ENCODE measurements at regions not wholly inside any gene's neighbourhood (a gene's known extent, or its start where the extent isn't known, plus 50 kb on each side); places are given as distances from the start of the nearest gene placed in this dataset.
"Not testable (repeated sequence)": the region's sequence is repeated elsewhere in the genome, so short reads cannot be mapped to it uniquely, and the experiment has no call there.

DNA sequence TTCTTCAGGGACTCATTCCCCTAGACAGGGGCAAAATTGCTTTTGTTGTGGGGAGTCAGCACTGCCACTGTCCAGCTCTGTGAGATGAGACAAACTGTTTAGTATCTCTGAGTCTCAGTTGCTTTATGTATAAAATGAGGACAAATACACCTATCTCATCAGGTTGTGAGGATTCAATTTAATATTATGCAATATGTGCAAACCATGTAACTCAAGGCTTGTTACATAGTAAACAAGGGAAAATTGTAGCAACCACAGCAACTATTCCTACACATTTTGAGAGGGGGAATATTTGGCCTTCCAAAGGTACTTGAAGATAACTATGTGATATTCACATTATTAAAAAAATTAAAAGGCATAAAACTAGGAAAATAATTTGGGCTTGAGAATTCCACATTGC lies 411.9 kb upstream of the SLC30A5 start:
- no peak for DNase-seq

DNA sequence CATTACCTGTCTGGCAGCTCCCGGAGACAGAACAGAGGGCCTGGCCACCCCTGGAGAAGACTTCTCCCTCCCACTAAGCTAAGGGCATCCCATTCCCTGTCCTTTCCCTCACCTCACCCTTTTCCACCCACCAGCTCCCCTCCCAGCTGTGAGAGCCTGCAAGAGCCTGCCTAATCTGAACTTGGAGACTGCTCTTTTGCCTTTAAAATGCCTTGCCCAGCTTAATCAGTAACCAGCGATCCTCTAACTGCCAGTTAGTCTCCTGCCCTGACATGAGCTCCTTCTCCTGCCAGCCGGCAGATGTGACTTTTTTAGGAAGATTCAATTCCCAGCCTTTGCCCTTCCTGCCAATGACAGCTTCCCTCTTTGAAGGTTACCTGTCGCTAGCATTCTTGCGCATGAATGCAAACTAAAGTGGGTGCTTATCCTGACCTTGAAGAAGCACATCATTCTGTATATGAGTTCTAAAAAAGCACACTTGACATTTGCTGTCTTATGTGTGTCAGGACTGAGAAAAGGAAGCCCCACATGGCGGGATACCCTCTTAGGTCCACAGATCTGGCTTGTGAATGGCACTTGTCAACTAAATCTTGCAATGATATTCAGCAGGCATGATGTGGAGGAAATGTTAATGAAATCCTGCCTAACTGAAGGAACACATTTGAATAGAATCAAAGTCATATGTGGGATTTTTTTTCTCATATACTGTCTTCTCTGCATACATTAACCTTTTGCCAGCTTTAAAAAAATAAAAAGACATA lies 411.2 kb upstream of the SLC30A5 start:
- peak; percentile 83 for DNase-seq

DNA sequence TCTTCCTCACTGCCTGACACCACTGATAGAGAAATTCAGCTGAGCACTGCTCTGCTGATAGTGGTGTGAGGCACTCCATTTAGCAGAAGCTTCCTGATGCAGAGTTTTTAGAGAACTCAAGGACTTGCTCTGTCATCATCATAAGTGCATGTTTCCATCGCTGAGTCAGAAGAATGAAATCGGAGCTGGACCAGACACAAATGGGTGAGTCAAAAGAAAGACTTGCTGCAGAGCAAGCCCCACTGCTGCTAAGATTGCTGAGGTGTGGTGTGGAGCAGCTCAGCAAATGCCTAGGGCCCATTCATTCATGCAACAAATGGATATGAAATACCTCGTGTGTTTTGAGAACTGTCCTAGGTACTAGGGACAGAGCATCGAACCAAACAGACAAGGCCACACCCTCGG lies 410.2 kb upstream of the SLC30A5 start:
- DNase-seq = no peak

DNA sequence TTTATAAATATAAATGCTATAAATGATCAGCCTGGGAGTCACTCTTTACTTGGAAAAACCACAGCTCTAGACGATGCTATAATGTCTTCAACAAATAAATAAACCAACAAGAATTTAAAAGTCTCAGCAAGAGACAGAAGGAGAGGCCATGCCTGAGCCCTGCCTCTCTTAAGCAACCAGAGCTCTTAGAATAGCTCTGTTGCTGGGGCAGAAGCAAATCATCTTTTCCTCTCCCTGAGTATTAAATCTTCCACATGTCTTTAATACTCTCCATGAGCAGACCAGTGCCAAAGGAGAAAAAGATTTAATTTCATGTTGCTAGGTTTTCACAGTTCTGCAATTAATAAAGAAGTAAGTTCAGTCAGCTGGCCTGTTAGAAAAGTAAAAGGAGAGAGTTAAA lies 408.0 kb upstream of the SLC30A5 start:
- no peak for DNase-seq

DNA sequence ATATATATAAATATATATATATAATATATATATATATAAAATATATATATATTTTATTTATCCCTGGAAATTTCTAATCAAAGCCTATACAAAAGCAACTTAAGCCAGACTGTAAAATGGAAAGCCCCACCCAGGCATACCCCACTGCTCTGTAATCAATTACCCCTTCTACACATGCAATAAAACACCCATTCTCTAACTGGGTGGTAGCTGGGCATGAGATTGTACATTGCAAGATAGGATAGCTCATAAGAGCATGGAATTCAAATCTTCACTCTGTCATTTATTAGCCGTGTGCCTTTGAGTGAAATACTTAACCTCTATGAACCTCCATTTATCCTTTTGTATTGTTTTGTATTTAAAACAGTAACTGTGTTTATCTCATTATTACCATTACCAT lies 405.3 kb upstream of the SLC30A5 start:
- no peak for DNase-seq

DNA sequence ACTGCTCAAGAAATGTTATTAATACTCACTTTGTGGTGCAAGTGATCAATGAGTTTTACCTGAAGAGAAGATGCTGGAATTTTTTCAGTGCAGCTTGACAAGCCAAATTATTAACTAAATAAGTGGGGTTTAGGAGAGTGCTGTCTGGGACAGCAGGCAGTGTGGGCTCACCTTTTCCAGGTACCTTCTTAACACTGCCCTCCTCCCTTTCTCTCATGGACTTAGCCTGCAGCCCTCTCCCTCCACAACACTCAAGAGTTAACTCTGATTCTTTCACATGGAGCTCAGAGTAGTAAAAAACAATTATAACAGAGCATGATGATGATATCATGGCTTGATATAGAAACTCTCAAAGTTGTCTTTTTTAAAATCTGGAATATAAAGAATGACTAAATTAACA lies 404.8 kb upstream of the SLC30A5 start:
- DNase-seq = no peak

DNA sequence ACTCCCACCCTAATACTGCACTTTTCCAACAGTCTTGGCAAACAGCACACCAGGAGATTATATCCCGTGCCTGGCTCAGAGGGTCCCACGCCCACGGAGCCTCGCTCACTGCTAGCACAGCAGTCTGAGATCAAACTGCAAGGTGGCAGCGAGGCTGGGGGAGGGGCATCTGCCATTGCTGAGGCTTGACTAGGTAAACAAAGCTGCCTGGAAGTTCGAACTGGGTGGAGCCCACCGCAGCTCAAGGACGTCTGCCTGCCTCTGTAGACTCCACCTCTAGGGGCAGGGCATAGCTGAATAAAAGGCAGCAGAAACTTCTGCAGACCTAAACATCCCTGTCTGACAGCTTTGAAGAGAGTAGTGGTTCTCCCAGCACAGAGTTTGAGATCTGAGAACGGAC lies 401.9 kb upstream of the SLC30A5 start:
- DNase-seq = not testable (repeated sequence)

DNA sequence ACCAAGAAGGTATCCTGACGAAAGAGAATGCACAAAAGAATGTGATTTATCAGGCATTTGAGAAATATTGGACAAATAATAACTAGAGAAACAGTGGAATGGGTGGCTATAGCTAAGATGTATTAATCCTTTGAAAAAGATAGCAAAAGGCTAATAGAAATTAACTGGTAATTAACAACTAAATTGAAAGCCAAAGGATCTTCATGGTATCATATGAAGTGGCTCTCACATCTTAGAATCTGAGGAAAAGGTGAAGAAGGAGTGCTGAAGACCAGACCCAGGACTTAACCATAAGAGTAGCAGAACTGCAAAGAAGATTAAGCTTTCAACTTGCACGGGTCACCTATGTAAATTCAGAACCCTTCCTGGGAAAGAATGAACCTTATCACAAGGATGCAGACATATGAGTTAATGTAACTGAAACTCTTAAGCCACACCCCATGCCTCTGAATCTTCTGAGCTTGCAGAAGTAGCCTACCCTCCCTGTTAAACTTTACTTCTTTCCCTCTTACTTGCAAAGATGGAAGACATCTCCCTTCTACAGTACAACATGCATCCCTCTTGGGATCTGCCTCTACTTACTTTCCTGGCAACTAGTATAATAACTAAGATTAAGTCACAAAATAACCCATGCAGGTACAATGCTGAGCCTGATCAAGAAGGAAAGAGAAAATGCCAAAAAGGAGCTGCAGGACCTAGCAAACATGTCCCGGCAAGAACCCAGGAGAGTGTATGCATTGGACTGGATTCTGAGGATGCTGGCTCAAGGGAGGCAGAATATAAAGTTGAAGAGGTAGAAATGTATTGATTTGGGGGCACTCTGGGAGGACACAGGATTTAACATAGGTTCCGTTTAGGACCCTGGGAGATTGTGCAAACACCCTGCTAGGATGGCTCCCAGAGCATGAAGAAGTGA lies 395.5 kb upstream of the SLC30A5 start:
- no peak for DNase-seq

DNA sequence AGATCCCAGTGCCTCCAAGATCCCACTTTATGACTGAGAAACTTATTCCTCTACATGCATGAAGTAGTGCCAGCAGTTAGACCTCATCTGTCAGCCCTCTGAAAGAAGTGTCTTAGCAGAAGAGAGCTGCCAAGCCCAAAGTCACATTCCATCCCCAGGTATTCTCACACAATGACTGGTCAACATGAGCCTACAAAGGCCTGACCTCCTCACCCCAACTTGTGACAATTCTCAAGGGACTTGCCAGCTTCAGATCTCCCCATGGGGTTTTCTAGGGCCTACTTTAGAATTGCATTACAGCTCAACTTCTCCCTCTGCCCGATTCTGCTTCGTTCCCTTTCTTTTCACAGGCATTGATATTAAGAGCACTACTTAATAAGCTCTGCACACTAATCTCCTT lies 393.8 kb upstream of the SLC30A5 start:
- no peak for DNase-seq

DNA sequence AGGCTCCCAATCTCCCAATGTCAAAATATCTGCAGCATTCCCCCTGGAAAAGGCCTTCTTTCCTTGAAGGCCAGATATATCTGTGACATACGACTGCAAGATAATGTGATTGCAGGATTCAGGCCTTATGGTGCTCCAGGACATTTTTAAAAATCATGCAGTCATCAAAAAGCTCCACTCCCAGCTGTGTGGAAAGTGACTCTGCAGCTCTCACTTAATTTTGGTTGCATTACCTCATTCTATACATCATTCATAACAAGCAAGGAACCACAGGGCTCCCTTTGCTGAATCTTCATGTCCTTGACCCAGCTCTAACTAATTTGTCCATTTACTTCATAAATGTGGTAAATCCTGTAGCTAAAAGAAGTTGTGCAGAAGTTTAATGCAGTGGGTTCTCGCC lies 386.2 kb upstream of the SLC30A5 start:
- DNase-seq = no peak

DNA sequence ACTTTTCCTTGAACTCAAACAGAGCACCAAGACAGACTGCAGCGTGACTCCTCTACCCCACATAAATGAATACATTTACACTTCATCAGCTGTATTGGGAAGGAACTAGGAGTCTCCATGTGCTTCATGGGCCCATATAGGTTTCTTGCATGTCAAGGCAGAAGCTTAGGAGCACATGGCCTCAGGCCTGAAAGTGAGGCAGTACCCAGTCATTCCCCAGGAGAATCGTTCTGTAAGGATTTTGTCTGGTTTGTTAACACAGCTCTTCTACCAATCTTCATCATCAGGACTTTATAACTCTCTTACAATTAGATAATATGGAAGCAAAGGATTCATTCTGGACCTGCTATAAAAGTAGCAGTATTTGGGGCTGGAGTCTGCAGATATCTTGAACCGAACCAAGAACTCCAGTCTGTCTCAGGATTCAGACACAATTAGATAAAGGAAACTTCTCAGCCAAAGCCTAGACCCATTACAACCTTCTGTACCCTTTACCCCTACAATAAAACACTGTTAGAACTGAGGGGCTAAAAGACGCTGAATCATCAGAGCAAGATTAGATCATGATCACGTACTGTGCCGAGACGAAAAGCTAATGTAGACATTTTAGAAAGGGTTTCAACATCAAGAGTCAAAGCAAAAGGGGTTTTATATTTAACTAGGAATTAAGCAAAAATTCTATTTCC lies 385.5 kb upstream of the SLC30A5 start:
- DNase-seq = no peak

DNA sequence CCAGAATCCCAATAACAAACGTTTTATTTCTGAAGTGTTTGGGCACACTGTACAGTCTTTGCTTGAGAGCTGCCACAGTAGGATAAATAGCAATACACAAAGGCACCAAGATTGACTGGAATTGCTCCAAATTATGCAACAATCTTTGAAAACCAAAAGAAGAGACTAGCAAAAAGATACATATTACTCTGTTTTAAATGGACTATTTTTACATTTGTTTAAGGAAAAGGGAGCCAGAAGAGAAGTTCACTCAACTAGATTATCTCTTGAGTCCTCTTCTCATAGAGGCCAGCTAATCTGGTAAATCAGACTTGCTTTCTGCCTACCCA lies 385.0 kb upstream of the SLC30A5 start:
- DNase-seq = no peak

DNA sequence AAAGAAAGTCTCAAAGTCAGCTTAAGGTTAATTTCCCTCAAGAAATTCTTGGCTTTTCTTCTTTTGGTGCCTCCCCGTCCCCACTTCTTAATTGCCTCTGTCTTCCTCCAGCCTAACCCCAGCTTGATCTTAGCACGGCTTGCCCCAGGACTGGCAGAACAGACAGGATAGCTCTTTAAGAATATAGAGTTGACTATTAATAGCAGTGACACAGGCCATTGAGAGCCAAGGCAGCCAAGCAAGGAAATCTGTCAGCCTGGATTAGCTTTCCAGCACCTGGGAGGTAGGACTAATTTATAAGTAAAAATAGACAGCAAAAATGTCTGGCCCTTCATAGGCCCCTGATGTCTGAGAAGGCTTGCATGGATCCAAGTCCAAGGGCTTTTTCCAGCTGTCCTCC lies 384.6 kb upstream of the SLC30A5 start:
- DNase-seq = no peak

DNA sequence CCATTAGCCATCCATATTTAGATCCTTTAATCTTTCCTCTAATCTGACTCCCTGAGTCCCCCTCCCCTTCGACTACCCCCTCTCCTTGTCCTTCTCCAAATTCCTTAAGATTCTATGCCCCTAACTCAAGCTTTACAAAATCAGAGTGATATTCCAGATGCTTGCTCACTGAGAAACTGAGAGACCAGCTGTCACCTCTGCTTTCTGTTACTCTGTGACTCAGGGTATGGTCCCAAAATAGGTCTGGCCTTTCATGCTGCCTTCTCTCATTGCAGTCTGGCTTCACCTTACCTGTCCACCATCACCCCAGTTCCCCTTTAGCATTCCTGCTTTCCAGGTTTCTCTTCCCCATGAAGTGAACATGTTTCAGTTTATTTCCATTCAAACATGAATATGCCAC lies 383.3 kb upstream of the SLC30A5 start:
- DNase-seq = peak; percentile 22

DNA sequence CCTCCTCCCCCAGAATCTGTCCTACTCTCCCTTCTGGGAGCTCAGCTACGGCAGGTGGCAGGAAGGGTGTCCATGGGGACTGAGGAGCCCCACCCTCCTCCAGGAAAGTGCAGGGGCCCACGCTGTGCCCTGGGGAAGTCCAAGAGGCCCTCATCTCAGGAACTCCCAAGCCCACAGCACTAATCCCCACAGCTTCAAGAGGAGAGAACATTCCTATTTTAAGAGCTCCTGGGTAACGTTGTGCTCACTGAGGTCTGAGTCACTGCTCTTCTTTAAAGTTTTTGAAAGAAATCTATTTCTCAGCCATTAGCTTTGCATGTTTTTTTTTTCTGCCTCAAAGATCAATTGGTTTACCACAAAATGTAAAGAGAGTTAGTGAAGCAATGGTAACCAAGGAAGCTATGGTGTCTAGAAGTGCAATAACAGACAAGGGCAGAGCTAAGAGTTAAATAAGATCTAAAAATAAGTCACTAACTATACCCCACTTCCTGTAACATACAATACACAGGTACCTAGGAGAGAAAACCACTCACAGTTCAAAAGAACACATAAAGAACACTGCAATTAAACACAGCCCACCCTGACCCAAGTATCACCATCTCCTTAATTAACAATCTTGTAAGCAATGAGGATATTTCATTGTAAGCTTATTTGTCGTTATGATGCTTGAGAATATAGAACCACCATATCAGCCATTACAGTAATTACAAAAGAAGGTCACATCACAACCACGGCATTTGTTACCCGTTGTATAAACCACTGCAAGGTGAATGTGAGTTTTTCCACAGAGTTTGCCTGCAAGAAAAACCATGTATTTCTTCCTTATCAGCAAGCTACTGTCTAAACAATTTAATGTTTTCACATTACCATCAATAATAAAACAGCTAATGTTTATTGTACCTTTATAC lies 382.3 kb upstream of the SLC30A5 start:
- DNase-seq = no peak

DNA sequence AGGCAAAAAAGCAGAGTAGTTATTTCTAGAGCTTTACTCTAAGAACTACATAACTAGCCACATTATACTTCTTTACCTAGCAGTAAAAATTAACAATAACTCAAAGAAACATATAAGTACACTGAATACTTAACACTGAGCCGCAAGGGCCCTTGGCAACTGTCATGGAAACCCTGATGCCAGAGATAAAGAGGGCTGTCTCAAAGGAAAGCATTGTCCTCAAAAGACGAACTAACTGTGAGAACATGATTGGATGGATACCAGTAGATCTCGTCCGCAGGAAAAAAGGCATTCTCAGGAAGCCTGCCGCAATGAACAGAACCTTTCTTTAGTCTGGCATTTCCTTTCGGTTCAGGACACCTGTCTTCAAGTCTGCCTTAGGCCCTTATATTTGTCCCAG lies 379.0 kb upstream of the SLC30A5 start:
- DNase-seq = no peak

DNA sequence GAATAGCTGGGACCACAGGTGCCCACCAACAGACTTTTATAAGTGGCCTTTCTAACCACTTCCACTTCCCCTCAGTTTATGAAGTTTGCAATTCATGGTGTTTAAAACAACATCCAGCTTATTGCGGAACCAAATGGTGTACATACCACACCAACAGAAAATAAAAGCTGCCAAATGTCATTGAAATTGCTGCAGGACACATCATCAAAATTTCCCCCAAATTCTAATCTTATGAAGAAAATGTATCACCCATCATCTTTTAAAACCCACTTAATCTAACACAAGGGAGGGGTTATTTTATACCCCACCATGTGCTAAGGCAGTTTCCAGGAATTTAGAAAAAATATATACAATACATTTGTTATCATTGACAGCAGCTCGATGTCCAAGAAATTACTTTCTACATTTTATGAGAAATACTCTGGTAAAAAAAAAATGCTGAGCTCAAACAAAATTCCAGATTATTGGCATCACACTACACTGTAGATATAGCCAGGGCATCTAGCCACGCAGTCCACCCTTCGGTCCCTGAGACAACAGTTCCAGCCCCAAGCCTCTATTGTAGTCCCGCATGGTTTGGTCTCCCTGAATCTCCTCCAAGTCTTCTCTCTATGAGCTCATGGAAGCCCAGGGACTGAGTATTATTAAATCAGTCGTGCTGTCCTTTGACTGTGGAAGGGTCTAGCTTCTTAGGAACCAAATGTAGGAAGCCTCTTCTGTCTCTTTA lies 372.8 kb upstream of the SLC30A5 start:
- no peak for DNase-seq

DNA sequence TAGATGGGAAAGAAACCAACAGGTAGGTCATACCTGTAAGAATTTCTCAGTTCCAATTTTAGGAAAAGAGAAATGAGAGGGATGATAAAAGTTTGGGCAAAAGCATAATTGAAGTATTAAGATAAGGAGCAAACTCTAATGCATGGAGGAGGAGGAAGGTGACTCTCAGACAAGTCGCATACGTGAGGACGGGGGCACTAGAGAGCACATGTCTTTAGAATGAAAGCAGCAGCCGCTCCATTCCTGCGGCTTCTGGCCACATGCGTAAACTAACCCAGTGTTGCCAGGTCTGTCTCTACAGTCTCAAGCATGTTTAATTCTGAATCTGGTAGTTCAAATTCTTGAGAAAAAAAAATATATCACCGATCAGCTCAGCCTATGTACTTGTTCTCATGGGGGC lies 371.5 kb upstream of the SLC30A5 start:
- no peak for DNase-seq

DNA sequence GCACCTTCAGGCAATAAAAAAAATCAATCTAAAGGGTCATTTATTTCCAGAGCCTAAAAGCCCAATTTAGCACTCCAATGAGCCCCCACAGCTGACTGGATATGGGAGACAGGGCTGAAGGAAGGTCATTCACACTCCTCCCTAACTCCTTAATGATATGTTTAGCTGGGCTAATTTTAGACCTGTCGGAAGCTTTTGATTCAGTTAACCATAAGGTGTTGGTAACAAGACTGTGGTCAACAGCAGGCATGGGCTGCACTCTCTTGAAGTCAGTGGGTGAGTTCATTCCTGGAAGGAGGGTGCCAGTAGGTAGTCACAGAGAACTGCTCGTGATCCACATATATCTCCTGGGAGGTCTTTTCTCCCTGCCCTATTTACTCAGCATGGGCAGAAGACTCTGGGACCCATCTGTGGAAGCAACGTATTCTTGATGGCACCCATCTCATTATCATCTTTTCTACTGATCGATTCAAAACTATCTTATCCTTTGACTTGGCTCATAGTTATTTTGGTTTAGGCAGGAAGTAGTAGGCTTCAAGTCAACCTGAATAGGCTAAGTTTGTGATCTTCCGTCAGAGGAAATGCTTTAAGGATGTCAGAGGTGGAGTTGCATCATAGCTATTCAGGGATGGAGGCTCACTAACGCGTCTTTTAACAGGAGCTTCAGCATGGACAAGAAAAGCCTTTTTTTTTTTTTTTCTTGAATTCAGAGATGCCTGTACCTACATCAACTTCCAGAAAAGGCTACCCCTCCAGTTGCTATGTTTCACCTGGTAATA lies 367.7 kb upstream of the SLC30A5 start:
- no peak for DNase-seq

DNA sequence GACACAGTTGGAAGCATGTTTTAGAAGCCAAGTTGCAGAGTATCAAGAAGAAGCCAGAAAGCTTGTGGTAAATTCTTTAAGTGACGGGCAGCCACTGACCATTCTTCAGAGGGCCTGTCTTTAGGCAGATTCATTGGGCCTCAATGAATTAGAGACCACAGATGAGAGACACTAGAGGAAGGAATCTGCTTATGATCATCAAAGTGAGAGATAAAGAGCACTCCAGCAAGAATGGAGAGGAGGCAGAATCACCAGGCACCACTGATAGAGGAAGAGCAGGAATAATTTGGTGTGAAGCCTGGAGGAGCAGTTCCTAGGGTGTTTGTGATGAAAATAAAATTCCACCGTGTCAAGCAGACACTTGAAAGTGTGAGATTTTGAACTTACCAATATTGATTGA lies 365.9 kb upstream of the SLC30A5 start:
- no peak for DNase-seq

DNA sequence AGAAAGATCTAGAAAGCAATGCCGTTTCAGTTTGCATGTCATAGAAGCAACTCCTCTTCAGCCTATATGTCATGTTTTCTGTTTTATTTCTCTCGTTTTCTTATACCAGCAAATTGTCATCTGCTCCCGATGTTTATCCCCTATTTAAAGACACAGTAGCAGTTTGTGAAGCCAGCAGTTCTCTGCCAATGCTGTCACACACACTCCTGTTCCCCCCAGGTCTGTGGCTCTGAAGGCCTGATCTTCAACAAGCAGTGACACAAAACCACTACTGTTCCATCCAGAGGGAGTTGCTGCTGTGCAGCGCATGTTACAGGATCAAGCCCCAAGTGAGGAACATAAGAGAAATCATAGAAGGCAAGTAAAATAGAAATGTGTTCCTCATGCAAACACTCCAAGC lies 364.1 kb upstream of the SLC30A5 start:
- no peak for DNase-seq
